ENCODE measurements at regions not wholly inside any gene's neighbourhood (a gene's known extent, or its start where the extent isn't known, plus 50 kb on each side); places are given as distances from the start of the nearest gene placed in this dataset.

GRCh38 chr3:177569875-177570657 lies 372.8 kb upstream of the TBL1XR1 start:
- no peak for DNase-seq
- intact Hi-C loops (cut with DNase I; ENCODE audit: low total_unique reads) = no loop called here
- H3K9me3 ChIP-seq = no peaks in the 10 kb centered on the region
- no peak overlapping the region for H3K4me3 ChIP-seq
- no peaks in the 10 kb centered on the region for H3K36me3 ChIP-seq
- TF ChIP-seq CTCF (IDR thresholded peaks at IDR 0.05) = no peak
- peaks cover 0 to 4% (median 0%) of the 10 kb centered on the region in 4 donors for H3K4me1 ChIP-seq
- no peaks in the 10 kb centered on the region for H3K27me3 ChIP-seq
- no peak overlapping the region for H3K27ac ChIP-seq

- Histone ChIP-seq H3K27ac (no peak overlapping the region), H3K9me3 (no peaks in the 10 kb centered on the region), H3K4me3 (no peak overlapping the region), H3K4me1 (peaks cover 0 to 4% (median 0%) of the 10 kb centered on the region in 4 donors), H3K36me3 (no peaks in the 10 kb centered on the region), H3K27me3 (no peaks in the 10 kb centered on the region)
- no peak for DNase-seq
- intact Hi-C loops (cut with DNase I; ENCODE audit: low total_unique reads) = no loop called here
- no peak for TF ChIP-seq CTCF (IDR thresholded peaks at IDR 0.05)
Measured at GRCh38 chr3:177571271-177571943, 374.1 kb upstream of the TBL1XR1 start.

- Histone ChIP-seq H3K4me3 (no peak overlapping the region), H3K36me3 (no peaks in the 10 kb centered on the region), H3K27ac (no peak overlapping the region), H3K9me3 (no peaks in the 10 kb centered on the region), H3K4me1 (peaks cover 0 to 4% (median 0%) of the 10 kb centered on the region in 4 donors), H3K27me3 (no peaks in the 10 kb centered on the region)
- no peak for DNase-seq
- TF ChIP-seq CTCF (IDR thresholded peaks at IDR 0.05) = no peak
- intact Hi-C loops (cut with DNase I; ENCODE audit: low total_unique reads) = no loop called here
Measured at GRCh38 chr3:177571944-177572315, 374.6 kb upstream of the TBL1XR1 start.

- intact Hi-C loops (cut with DNase I; ENCODE audit: low total_unique reads) = no loop called here
- no peak overlapping the region for H3K27ac ChIP-seq
- H3K36me3 ChIP-seq = no peaks in the 10 kb centered on the region
- H3K27me3 ChIP-seq = no peaks in the 10 kb centered on the region
- H3K4me3 ChIP-seq = no peak overlapping the region
- DNase-seq = no peak
- H3K9me3 ChIP-seq = no peaks in the 10 kb centered on the region
- no peak for TF ChIP-seq CTCF (IDR thresholded peaks at IDR 0.05)
- H3K4me1 ChIP-seq = peaks cover 0 to 4% (median 0%) of the 10 kb centered on the region in 4 donors
Measured at GRCh38 chr3:177574222-177574856, 377.1 kb upstream of the TBL1XR1 start.

GRCh38 chr3:177576746-177577145 lies 379.5 kb upstream of the TBL1XR1 start:
- Histone ChIP-seq H3K4me1 (peaks cover 0 to 4% (median 0%) of the 10 kb centered on the region in 4 donors), H3K27me3 (no peaks in the 10 kb centered on the region), H3K9me3 (no peaks in the 10 kb centered on the region), H3K4me3 (no peak overlapping the region), H3K27ac (no peak overlapping the region), H3K36me3 (no peaks in the 10 kb centered on the region)
- DNase-seq = no peak
- TF ChIP-seq CTCF (IDR thresholded peaks at IDR 0.05) = no peak
- intact Hi-C loops (cut with DNase I; ENCODE audit: low total_unique reads) = no loop called here
